Nephron (organoid): ENCODE measurements at regions not wholly inside any gene's neighbourhood (a gene's known extent, or its start where the extent isn't known, plus 50 kb on each side); places are given as distances from the start of the nearest gene placed in this dataset.

Experiments
- H3K27ac Mint-ChIP-seq, 3 experiments: 2 replicates each; pipeline ENCODE4 v1.8.0; 2020; ENCODE audit warnings: mixed read lengths in 3 of 3, mild to moderate bottlenecking in 2 of 3, moderate library complexity in 1 of 3
- H3K27me3 Mint-ChIP-seq: 2 replicates; pipeline ENCODE4 v1.8.0; 2021; ENCODE audit warnings: low read depth, mild to moderate bottlenecking, moderate library complexity, mixed read lengths
- H3K36me3 Mint-ChIP-seq: 2 replicates; pipeline ENCODE4 v1.8.0; 2020; ENCODE audit warnings: low read depth, mixed read lengths
- H3K4me1 Mint-ChIP-seq: 2 replicates; pipeline ENCODE4 v1.8.0; 2020; ENCODE audit warnings: mixed read lengths
- H3K4me3 Mint-ChIP-seq, 3 experiments: 2 replicates each; pipeline ENCODE4 v1.8.0; 2020; ENCODE audit warnings: mild to moderate bottlenecking in 3 of 3, mixed read lengths in 3 of 3, moderate library complexity in 2 of 3
- H3K9me3 Mint-ChIP-seq: 2 replicates; pipeline ENCODE4 v1.8.0; 2020; ENCODE audit warnings: mixed read lengths
- TF ChIP-seq, protein P1 (sequence below), 3 experiments: fragments of 200-600 bp; sonication (generic); IDR thresholded peaks; one replicate each; pipeline ENCODE4 v1.5.0; 2021; ENCODE audit warnings: antibody characterized with exemption in 3 of 3; ENCODE audit not compliant: unreplicated experiment in 3 of 3

DNA sequence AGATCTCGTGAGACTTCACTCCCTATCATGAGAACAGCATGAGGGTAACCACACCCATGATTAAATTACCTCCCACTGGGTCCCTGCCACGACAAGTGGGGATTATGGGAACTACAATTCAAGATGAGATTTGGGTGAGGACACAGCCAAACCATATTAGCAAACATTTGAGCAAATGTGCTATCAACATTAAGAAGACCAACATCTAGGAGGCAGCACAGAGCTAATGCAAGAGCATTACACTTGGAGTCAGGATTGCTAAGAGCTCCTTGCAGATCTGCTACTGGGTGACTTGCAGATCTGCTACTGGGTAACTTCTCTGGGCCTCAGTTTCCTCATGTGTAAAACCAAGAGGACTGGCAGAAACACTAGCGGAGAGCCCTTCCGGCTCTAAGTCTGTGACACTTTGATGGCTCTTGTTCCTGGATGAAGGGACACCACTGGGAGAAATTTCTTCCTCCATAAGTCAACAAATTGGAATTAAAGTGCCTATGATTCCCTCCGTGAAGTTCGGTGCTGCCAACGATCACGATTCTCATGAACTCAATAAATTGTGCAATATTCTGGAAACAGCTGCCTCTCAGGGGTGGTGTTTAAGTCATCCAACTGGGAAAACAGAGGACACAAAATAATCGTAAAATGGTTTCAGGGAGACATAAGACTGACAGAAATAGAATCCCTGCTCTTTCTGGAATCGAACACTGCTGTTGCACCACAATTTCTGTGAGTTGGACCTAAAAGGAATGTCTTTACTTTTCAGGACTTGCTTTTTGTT is 115.8 kb upstream of the ITGB1 start:
- Mint-ChIP-seq H3K36me3 (no peaks in the 10 kb centered on the region), H3K27me3 (no peaks in the 10 kb centered on the region), H3K27ac (no peak overlapping the region), H3K4me3 (no peak overlapping the region), H3K4me1 (no peaks in the 10 kb centered on the region), H3K9me3 (peaks cover 6% of the 10 kb centered on the region)
- TF ChIP-seq, protein P1, sequence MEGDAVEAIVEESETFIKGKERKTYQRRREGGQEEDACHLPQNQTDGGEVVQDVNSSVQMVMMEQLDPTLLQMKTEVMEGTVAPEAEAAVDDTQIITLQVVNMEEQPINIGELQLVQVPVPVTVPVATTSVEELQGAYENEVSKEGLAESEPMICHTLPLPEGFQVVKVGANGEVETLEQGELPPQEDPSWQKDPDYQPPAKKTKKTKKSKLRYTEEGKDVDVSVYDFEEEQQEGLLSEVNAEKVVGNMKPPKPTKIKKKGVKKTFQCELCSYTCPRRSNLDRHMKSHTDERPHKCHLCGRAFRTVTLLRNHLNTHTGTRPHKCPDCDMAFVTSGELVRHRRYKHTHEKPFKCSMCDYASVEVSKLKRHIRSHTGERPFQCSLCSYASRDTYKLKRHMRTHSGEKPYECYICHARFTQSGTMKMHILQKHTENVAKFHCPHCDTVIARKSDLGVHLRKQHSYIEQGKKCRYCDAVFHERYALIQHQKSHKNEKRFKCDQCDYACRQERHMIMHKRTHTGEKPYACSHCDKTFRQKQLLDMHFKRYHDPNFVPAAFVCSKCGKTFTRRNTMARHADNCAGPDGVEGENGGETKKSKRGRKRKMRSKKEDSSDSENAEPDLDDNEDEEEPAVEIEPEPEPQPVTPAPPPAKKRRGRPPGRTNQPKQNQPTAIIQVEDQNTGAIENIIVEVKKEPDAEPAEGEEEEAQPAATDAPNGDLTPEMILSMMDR (IDR thresholded peaks at IDR 0.05; ENCODE audit: unreplicated experiment in 3 of 3): no peak

DNA sequence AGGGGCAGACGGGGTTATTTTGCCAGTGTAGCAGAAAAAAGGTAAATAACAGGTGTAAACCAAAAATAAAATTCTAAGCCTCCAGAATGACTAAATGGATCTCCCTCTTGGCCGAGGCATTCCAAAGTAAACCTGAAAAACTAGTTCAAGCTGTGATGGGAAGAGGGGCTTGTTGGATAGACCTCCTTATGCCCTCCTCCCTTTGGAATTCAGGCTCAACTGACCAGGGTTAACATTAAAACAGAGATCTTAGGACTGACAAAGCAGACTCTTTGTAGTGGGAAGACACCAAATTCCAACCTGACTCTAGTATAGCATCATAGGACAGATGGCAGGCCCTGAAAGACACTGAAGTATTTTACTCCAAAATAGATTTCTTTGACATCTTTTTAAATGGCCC is 113.8 kb upstream of the ITGB1 start:
- TF ChIP-seq, protein P1 (IDR thresholded peaks at IDR 0.05; ENCODE audit: unreplicated experiment in 3 of 3): no peak
- Mint-ChIP-seq H3K9me3 (no peaks in the 10 kb centered on the region), H3K27ac (no peak overlapping the region), H3K4me3 (no peak overlapping the region), H3K36me3 (no peaks in the 10 kb centered on the region), H3K4me1 (no peaks in the 10 kb centered on the region), H3K27me3 (no peaks in the 10 kb centered on the region)

- Mint-ChIP-seq H3K27me3 (no peaks in the 10 kb centered on the region), H3K4me1 (no peaks in the 10 kb centered on the region), H3K4me3 (no peak overlapping the region), H3K36me3 (no peaks in the 10 kb centered on the region), H3K9me3 (no peaks in the 10 kb centered on the region), H3K27ac (no peak overlapping the region)
- TF ChIP-seq, protein P1 (IDR thresholded peaks at IDR 0.05; ENCODE audit: unreplicated experiment in 3 of 3): no peak
Measured at GRCh38 chr10:33070101-33070500, 112.1 kb upstream of the ITGB1 start.

DNA sequence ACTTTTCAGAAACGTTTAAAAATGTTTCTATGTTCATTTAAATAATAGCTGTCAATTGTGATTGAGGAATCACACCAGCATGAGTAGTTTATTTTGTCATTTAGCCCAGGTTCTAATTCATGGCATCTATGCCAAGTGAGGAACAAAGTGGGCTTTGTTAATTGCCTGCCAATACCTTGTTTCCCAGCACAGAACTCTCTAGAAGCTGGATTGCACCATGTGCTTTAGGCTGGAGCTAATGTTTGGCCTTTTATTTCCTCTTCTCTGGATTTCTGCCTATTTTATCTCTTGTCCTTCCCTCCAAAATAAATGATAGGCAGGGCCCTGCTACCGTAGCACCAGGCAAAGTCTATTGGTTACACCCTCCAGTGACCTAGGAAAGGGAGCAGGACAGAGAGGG is 109.9 kb upstream of the ITGB1 start:
- no peaks in the 10 kb centered on the region for H3K9me3 Mint-ChIP-seq
- H3K27me3 Mint-ChIP-seq: no peaks in the 10 kb centered on the region
- H3K4me3 Mint-ChIP-seq: no peak overlapping the region
- H3K27ac Mint-ChIP-seq: no peak overlapping the region
- H3K36me3 Mint-ChIP-seq: no peaks in the 10 kb centered on the region
- H3K4me1 Mint-ChIP-seq: no peaks in the 10 kb centered on the region
- TF ChIP-seq, protein P1 (IDR thresholded peaks at IDR 0.05; ENCODE audit: unreplicated experiment in 3 of 3): no peak

- TF ChIP-seq, protein P1 (IDR thresholded peaks at IDR 0.05; ENCODE audit: unreplicated experiment in 3 of 3): no peak
Measured at GRCh38 chr10:33067481-33067880, 109.5 kb upstream of the ITGB1 start.

More at GRCh38 chr10:33067481-33067880, 109.5 kb upstream of the ITGB1 start:
- Mint-ChIP-seq H3K27me3 (no peaks in the 10 kb centered on the region), H3K9me3 (no peaks in the 10 kb centered on the region), H3K36me3 (no peaks in the 10 kb centered on the region), H3K4me3 (no peak overlapping the region), H3K27ac (no peak overlapping the region), H3K4me1 (no peaks in the 10 kb centered on the region)
